CD1c-positive myeloid dendritic cell (primary cell): ENCODE measurements at regions not wholly inside any gene's neighbourhood (a gene's known extent, or its start where the extent isn't known, plus 50 kb on each side); places are given as distances from the start of the nearest gene placed in this dataset.

Experiments
- DNase-seq: peaks from one replicate; pipeline ENCODE4 v3.0.0-alpha.2; 2016; ENCODE audit errors: extremely low spot score

DNA sequence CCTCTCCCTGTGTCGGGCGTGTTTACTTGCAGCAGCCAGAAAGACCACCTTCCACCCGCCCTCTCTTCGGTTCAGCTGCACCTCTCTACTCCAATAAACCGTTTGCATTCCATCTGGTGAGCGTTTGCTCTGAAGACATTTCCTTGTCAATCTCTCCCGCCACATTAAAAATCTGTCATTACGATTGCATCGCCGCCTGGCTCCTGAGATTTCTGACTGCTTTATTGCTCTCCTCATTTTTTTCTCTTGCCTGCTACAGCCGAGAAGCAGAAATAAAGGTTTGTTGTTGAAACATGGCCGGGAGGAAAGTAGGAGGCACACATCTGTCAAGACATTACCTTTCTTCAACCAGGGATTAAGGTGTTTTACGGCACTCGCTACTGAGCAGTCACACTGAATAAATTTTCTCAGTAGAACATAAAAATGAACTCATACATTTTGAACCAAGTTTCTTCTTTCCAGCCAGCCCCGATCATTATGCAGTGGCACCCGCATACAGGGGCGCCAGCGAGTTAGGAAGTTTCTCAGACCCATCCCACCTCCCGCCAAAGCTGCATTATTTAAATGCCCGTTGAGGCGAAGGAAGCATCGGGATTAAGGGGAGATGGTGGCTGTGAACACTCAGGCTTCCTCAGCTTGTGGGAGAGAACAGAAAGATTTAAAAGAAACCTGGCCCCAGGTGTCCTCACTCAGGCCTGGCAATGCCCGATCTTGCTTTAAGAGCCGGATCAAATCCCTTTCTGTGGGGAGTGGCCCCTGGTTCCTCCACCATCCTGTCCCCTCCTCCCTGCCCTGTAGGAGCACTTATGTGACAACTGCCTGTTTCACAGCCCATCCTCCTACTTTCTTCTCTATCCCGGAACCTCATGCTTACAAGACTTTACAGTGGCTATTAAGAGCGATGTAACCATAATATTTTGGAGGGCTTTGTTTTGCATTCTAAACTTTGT lies 1108.9 kb downstream of the BCL11B start:
- no peak for DNase-seq

DNA sequence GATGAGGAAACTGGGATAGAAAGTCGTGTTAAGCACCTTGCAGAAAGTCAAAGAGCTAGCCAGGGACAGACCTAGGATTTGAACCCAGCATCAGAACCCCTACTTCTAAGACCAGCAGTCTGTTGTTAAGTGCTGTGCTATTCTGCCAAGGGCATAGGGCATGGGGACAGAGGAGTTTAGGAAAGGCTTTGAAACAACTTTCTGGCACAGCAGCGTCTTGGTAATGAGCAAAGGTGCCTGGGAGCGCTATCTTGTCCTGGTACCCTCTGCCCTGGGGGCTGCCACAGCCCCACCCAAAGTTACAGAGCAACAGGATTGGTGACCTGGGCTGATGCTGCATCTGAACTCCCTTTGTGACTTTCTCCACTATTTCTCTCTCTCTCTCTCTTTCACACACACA lies 1108.1 kb downstream of the BCL11B start:
- no peak for DNase-seq

DNA sequence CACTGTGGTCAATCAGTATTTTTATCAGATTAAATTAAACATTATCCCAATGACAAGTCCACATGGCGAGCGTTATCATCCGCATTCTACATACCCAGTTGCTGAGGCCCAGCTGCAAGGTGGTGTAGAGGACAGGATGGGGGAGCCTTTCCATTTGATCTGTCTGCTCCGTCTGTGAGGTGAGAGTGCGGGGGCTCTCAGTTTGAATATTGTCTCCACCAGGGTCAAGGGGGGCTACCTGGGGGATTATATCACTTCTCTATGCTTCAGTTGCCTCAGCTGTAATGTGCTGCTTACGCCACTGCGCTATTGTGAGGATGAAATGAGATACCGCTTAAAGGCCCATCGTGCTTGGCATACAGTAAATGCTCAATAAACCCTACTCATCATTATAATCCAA lies 1106.0 kb downstream of the BCL11B start:
- DNase-seq, result no peak

DNA sequence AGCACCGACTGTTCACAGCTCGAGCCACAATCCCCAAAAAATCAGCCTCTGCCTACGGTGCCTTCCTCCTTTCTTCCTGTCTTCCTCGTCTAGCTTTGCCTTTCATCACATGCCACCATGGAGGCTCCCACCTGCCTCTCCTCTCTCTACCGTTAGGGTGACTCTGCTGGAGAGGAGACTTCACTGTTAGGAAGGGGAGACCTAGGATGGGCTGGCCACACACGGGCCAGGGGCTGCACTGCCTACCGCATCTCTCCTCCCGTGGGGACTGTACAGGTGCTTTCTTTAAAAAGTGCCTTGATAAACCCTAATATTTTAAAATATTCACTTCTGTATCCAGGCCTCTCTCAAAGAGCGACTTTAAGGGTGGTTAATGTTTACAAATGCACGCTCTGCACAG lies 1104.7 kb downstream of the BCL11B start:
- no peak for DNase-seq

DNA sequence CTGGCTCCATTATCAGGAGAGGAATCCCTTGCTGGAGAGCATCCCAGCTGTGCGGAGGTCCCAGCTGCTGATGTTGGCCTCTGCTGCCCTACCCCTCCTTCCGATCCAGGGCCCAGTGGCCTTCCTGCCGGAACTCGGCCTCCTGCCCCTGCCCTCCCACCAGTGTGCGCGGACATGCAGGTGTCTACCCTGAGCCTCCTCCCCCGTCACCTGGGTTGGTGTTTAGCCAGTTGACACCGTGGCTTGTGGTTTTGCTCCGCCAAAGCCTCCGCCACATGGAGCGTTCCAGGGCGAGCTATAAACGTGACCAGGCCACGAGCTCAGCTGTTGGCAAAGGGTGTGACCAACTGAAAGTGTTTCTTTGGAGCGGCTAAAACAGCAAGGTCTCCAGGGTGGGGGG lies 1104.3 kb downstream of the BCL11B start:
- DNase-seq, result no peak

DNA sequence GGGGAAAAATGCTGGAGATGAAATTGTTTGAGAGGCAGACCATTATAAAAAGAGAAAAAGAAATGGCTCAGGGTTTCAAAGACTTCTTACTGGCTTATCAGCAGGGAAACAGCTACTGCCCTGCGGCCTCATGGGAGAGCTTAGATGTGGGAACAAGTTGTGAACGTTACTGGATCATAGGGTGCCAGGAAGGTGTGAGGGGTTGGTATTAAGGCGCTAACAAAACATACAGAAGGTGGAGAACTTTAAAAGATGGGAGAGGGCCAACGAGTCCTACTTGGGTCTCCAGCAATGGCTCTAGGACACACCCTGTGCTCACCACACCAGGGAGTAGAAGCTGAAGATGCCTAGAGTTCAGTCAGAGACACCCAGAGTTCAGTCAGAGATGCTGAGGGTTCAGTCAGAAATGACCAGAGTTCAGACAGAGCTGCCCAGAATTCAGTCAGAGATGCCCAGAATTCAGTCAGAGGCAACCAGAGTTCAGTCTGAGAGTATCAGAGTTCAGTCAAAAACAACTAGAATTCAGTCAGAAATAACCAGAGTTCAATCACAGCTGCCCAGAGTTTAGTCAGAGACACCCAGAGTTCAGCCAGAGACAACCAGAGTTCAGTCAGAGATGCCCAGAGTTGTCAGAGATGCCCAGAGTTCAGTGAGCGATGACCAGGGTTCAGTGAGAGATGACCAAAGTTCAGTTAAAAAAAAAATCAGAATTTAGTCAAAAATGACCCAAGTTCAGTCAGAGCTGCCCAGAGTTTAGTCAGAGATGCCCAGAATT lies 1103.6 kb downstream of the BCL11B start:
- DNase-seq, result no peak

DNA sequence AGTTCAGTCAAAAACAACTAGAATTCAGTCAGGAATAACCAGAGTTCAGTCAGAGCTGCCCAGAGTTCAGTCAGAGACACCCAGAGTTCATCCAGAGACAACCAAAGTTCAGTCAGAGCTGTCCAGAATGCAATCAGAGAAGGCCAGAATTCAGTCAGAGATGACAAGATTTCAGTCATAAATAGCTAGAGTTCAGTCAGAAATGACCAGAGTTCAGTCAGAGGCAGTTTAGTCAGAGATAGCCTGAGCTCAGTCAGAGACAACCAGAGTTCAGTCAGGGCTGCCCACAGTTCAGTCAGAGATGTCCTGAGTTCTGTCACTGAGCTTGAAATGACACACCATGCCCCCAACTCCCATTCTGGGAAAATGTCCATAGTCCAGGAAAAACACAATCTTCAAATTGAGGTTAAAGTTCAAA lies 1102.8 kb downstream of the BCL11B start:
- DNase-seq, result no peak

DNA sequence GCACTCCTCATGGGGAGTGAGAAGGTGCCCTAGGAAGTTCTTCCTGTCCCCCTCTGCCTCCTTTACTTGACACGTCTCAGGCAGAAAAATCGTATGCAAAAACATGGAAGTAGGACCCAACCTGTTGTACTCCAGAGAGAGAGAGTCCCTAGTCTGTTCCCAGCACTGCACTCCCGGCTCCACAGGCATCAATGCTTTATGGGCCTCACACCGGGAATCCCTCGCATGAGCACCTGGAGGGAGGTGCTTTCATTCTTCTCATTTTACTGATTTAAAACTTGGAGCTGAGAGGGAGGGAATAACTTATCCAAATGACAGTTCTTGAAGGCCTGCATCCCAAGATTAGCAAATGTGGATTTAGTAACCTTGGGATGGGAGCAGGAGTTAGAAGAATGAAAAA lies 1101.4 kb downstream of the BCL11B start:
- no peak for DNase-seq

DNA sequence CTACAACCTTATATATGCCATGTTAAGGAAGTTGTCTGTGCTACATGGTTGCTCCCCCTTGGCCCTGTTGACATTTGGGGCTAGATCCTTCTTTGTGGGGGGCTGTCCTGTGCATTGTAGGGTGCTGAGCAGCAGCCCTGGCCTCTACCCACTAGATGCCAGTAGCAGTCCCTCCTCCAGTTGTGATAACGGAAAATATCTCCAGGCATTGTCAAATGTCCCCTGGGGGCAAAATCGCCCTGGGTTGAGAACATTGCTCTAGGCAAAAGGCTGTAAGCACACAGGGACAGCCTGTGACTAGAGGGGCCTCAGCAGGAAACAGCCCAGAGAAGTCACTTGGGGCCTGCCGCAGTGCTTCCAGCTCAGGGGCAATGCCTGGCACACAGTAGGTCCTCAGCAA lies 1100.3 kb downstream of the BCL11B start:
- DNase-seq, result no peak

DNA sequence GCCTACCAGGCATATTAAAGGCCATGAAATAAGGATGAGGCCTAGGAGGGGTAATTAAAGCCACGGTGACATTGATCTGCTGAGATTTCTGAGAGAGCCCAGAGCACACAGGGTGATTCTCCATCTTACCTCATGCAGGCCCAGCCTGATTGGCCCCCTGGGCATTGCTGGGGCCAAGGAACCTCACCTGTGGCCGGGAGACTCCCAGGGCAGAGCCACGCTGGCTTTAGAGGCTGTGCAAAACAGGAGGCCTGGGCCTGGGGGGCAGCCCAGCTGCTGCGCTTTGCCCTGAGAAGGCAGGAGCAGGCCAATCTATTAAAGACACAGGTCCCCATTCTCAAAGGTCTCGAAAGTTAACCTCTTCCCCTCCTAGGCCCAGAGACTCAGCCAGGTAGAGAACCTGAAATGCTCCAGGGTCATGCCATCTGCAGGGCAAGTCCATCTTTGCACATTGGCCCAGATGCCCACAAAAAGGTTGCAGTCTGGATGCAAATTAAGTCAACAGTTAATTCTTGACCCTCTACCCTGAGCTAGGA lies 1099.7 kb downstream of the BCL11B start:
- DNase-seq, result no peak

DNA sequence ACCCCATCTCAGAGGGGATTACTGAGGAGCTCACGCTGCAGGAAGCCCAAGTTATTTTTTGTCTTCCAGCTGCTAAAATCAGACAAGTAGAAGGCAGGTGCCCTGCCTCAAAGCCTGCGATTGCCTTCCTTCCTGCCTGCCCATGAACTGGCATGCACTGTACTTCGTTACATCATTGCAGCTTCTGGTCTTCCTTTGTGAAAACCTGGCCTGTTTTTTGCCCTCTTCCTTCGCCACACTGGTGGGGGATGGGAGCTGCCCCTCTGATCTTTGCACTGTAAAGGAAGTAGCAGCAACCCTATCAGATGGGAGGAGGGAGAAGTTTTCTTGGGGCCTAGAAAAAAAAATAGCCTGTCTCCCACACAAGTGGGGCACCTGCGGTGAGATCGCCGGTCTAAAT lies 1098.7 kb downstream of the BCL11B start:
- DNase-seq, result no peak

DNA sequence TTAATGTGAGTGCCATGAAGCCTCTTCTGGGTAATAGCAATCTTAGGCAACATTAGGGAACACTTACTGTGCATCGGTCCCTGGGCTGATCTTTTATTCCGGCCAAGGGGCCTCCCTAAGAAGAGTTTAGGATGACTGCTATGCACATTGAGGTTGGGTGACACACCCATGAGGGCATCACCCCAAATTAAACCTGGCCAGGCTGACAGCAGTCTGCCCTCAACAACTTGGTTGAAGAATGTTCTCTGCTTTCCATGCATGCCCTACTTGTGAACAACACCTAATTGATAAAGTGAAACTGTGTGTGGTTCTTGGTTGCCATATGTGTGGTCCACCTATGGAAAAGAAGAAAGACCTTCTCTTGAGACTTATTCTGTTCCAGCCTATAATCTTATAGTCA lies 1098.0 kb downstream of the BCL11B start:
- DNase-seq, result no peak

DNA sequence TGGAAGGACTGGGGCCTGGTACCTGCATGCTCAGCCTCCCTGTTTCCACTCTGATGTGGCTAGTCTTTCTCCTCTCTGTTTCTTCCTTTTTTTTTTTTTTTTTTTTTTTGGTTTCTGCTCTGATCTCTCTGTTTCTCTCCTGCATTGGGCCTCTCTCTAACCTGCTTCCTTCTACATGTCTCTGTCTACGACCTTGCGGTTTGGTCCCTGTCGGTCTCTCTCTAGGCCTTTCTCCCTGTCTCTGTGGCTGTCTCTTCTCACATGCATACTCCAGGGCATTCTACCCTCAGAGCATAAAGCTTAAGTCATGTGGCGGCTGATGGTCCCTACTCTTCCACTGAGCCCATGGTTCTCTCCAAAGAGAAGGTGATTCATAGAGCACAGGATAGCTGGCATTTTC lies 1096.6 kb downstream of the BCL11B start:
- no peak for DNase-seq

DNA sequence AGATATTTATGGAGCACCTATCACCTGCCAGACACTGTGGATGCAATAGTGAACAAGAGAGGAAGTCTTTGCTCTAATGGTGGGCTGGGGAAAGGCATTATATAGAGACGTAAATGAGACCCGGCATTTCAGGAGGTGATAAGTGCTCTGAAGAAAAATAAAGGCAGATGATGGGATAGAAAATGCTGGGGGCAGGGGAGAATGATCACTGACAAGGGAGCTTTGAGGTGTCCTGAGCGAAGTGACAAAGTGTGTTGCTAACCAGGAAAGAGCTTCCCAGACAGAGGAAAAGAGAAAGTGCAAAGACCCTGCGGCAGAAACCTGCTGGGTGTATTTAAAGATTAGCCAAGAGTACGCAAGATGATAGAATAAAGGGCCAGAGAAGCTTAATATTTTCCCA lies 1096.1 kb downstream of the BCL11B start:
- DNase-seq, result no peak

DNA sequence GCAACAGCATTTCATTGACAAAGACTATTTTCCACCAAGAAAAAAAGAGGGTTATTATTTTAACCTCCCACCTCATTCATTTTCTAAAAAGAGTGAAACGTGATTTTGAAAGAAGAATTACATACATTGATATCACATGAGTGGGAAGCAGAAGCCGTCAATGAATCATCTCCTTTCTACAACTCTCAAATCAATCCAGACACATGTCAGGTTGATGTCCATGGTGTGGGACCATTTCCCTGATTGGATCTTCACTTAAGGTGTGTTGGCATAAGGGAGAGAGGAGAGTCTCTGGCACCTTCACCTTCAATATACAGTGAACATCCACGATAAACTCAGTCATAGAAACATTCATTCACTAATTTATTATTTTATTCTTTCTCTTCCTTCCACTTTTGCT lies 1095.1 kb downstream of the BCL11B start:
- DNase-seq, result no peak

DNA sequence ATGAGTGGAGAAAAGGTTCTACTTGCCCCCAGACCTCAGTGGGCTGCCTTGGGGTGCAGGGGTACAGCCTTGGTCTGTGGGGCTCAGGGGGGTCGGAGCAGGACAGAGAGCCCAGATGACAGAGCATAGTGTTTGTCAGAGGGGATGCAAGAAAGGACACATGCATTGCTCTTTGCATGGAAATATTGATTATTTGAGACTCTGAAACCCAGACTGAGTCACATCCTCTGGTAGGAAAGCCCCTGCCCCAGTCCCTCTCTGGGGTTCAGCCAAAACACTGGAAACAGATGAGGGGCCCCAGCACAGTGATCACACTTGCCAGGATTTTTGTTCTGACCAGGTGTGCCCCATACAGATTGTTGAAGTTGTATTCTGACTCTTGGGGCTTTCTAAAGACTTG lies 1094.4 kb downstream of the BCL11B start:
- no peak for DNase-seq

DNA sequence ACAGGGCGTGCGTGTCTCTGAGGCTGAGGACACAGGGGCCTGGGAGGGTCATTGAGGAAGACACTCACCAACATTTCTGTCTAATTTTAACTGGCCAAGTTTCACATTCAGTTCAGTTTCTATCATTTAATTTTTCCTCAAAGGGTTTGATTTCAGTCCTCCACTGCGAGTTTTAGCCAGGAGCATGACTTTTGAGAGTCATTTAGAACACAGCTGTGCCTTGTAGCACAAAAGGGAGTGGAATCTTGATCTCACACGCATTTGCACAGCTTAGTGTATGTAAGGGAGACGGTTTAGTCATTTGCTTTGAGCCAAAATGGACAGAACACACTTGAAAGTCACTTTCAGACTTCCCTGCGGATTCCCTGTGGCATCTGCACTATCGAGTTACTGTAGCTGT lies 1090.8 kb downstream of the BCL11B start:
- no peak for DNase-seq

DNA sequence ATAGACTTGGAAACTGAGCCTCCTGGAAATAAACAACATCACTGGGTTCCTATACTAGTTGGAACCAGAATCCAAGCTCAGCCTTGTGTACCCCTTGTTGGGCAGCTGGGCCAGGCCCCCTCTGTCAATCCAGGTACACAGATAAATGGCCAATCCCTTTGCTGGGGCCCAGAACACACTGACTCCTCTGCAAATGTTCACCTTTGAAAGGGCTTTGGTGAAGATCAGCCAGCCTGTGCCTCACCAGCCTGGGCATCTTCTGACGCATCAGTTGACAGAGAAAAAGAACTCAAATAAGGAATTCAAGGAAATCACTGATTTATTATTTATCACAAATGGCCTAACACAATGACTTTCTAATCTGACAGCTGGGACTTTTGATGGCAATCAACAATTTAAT lies 1090.2 kb downstream of the BCL11B start:
- no peak for DNase-seq

DNA sequence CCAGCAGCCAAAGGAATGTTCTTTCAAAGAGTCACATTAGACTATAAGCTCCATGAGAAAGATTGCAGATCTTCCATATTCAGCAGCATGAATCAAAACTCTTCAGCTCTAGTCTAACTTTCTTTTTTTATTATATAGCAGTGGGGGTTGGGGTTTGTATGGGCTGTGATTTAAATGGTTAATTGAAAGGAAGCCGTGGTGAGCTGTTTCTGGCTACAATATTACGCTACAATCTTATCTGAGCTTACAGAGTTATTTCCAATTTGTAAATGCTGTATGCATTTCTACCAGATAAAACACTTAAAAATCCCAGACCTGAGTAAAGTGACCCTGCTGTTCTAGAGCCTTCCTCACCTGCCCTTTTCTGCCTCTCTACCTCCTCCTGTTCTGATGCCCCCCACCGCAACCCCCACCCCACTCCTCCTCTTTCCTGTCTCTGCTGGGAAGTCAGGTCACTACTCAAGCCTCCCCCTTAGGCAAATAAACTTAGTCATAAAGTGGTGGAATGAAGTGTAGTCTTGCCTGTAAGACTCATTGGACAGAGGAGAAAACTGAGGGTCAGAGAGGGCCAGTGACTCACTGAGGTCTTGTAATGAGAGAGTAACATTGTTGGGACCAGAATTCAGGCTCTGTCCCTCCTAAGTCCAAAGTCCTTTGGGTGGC lies 1089.5 kb downstream of the BCL11B start:
- DNase-seq, result no peak

DNA sequence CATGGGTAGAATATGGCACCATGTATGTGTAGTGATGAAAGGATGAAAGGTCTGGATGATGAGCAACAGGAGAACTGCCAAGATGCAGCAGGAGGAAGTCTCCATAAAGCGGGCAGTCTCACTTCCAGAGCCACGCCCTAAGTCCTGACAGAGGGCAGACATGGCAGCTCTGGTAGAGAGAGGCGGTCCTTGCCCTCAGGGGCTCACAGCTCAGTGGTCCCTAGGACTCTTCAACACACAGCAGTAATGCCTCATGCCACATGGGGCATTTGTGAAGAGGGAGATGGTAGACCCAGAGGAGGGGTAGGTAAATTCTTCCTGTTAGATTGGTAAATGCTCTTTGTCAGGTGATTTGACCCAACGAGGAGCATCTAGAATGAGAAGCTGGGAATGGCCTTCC lies 1088.4 kb downstream of the BCL11B start:
- no peak for DNase-seq

DNA sequence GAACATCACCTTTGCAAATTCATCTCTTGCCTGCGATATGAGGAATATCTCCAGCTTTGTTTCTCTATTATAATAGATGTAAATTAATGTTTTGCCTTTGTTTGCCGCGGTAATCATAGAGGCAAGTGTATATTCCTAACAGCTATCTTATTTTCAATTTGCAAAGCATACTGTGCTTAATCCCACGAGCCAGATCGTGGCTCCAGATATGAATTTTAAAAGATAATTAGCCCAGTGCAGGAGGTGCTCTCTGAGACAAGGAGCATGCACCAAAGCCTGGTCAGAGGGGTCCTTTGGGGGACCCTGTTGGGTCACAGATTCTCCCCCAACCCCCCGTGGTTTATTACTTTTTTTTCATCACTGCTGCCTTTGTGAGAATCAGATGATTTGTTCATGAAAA lies 1087.5 kb downstream of the BCL11B start:
- DNase-seq, result no peak

DNA sequence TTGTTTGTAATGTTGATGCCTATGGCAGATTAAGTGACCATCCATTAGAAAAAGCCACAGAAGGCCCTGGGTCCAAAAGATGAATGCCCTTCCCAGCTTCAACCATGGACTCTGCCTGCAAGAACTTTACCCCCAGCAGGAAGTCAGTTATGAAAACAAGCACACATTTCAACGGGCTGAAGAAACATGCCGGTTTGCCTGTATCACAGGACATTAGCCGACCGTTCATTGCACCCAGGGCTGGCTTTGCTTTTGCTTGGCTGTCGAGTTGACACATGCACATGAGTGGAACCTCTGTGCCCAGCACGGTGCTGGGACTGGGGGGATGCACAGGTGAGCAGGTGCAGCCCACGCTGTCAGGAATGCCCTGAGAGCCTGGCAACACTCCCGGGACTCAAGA lies 1087.0 kb downstream of the BCL11B start:
- DNase-seq, result no peak
